HG03469 (cell line): ENCODE measurements at regions not wholly inside any gene's neighbourhood (a gene's known extent, or its start where the extent isn't known, plus 50 kb on each side); places are given as distances from the start of the nearest gene placed in this dataset.

Experiments
- ATAC-seq: cut with Tn5 transposase; IDR thresholded peaks from one replicate; pipeline ENCODE4 v1.9.1; 2021; ENCODE audit warnings: mild to moderate bottlenecking, moderate library complexity, moderate number of reproducible peaks; ENCODE audit not compliant: unreplicated experiment

- no peak for ATAC-seq
These were observed 128.2 kb upstream of the SEMA6A start for GRCh38 chr5:116702776-116703175.

- ATAC-seq, result no peak
These were observed 124.7 kb upstream of the SEMA6A start for GRCh38 chr5:116699332-116699731.

GRCh38 chr5:116696366-116696765 lies 121.7 kb upstream of the SEMA6A start:
- peak; percentile 73 for ATAC-seq

GRCh38 chr5:116695681-116696080 lies 121.1 kb upstream of the SEMA6A start:
- ATAC-seq, result no peak

GRCh38 chr5:116686438-116686837 lies 111.8 kb upstream of the SEMA6A start:
- no peak for ATAC-seq

- no peak for ATAC-seq
These were observed 111.3 kb upstream of the SEMA6A start for GRCh38 chr5:116685931-116686330.

GRCh38 chr5:116685069-116685468 lies 110.4 kb upstream of the SEMA6A start:
- ATAC-seq, result no peak

GRCh38 chr5:116681334-116682013 lies 106.9 kb upstream of the SEMA6A start:
- peak; percentile 95 for ATAC-seq

- no peak for ATAC-seq
These were observed 100.9 kb upstream of the SEMA6A start for GRCh38 chr5:116675626-116675910.

- ATAC-seq, result no peak
These were observed 100.4 kb upstream of the SEMA6A start for GRCh38 chr5:116674881-116675625.

GRCh38 chr5:116673453-116673852 lies 98.8 kb upstream of the SEMA6A start:
- no peak for ATAC-seq

- ATAC-seq, result no peak
These were observed 97.6 kb upstream of the SEMA6A start for GRCh38 chr5:116672203-116672602.

GRCh38 chr5:116671211-116671736 lies 96.7 kb upstream of the SEMA6A start:
- ATAC-seq, result peak; percentile 95

GRCh38 chr5:116669261-116670031 lies 94.8 kb upstream of the SEMA6A start:
- ATAC-seq, result no peak

GRCh38 chr5:116668390-116668789 lies 93.8 kb upstream of the SEMA6A start:
- ATAC-seq, result no peak

- no peak for ATAC-seq
These were observed 92.3 kb upstream of the SEMA6A start for GRCh38 chr5:116666901-116667300.

- no peak for ATAC-seq
These were observed 90.4 kb upstream of the SEMA6A start for GRCh38 chr5:116664988-116665387.

- no peak for ATAC-seq
These were observed 88.5 kb upstream of the SEMA6A start for GRCh38 chr5:116663081-116663480.

- no peak for ATAC-seq
These were observed 86.8 kb upstream of the SEMA6A start for GRCh38 chr5:116661419-116661818.

- no peak for ATAC-seq
These were observed 86.3 kb upstream of the SEMA6A start for GRCh38 chr5:116660929-116661328.

GRCh38 chr5:116658830-116659229 lies 84.2 kb upstream of the SEMA6A start:
- no peak for ATAC-seq

GRCh38 chr5:116658141-116658540 lies 83.5 kb upstream of the SEMA6A start:
- ATAC-seq, result no peak
